GM12872 (cell line): ENCODE measurements at regions not wholly inside any gene's neighbourhood (a gene's known extent, or its start where the extent isn't known, plus 50 kb on each side); places are given as distances from the start of the nearest gene placed in this dataset.

Source experiments
- CTCF ChIP-seq: IDR thresholded peaks from 3 replicates; pipeline ENCODE4 v1.5.1; 2011; ENCODE audit warnings: low read depth, mild to moderate bottlenecking, low read length, moderate library complexity; ENCODE audit not compliant: insufficient read depth

- TF ChIP-seq CTCF: no peak
These were observed 97.4 kb upstream of the CIBAR2 start for GRCh38 chr16:85209526-85210121.

- TF ChIP-seq CTCF: no peak
These were observed 98.3 kb upstream of the CIBAR2 start for GRCh38 chr16:85210423-85211169.

GRCh38 chr16:85211271-85211801, 99.1 kb upstream of the CIBAR2 start:
- TF ChIP-seq CTCF: no peak

- no peak for TF ChIP-seq CTCF
These were observed 101.8 kb upstream of the CIBAR2 start for GRCh38 chr16:85213926-85214675.

- TF ChIP-seq CTCF: no peak
These were observed 103.3 kb upstream of the CIBAR2 start for GRCh38 chr16:85215478-85216118.

- no peak for TF ChIP-seq CTCF
These were observed 104.5 kb upstream of the CIBAR2 start for GRCh38 chr16:85216522-85217375.
